Mesothelial cell of epicardium (in vitro differentiated cells): ENCODE measurements at regions not wholly inside any gene's neighbourhood (a gene's known extent, or its start where the extent isn't known, plus 50 kb on each side); places are given as distances from the start of the nearest gene placed in this dataset.
A peak's percentile ranks its signal among the peaks of the same experiment; 100 is the strongest.

Experiments used
- DNase-seq, 2 experiments: peaks; one replicate each; pipeline ENCODE4 v3.0.0; 2021; ENCODE audit warnings: low spot score in 2 of 2; ENCODE audit not compliant: unreplicated experiment in 2 of 2
- H3K27ac Mint-ChIP-seq: 2 replicates; pipeline ENCODE4 v1.8.0; 2021; ENCODE audit warnings: mixed read lengths
- H3K27me3 Mint-ChIP-seq: 2 replicates; pipeline ENCODE4 v1.8.0; 2021; ENCODE audit warnings: low read depth, mixed read lengths
- H3K36me3 Mint-ChIP-seq: 2 replicates; pipeline ENCODE4 v1.8.0; 2021; ENCODE audit warnings: mixed read lengths
- H3K4me1 Mint-ChIP-seq: 2 replicates; pipeline ENCODE4 v1.8.0; 2021; ENCODE audit warnings: mixed read lengths
- H3K4me3 Mint-ChIP-seq: 2 replicates; pipeline ENCODE4 v1.8.0; 2021; ENCODE audit warnings: mild to moderate bottlenecking, moderate library complexity, mixed read lengths
- H3K9me3 Mint-ChIP-seq: 2 replicates; pipeline ENCODE4 v1.8.0; 2021; ENCODE audit warnings: mixed read lengths
- CTCF ChIP-seq: fragments of 200-600 bp; sonication (generic); IDR thresholded peaks from one replicate; pipeline ENCODE4 v1.5.0; 2021; ENCODE audit warnings: antibody characterized with exemption; ENCODE audit not compliant: unreplicated experiment

- no peaks in the 10 kb centered on the region for H3K36me3 Mint-ChIP-seq
- H3K9me3 Mint-ChIP-seq: peaks cover 4% of the 10 kb centered on the region
- no peak for TF ChIP-seq CTCF
- H3K27ac Mint-ChIP-seq: no peak overlapping the region
- H3K4me1 Mint-ChIP-seq: peaks cover 11% of the 10 kb centered on the region
- H3K4me3 Mint-ChIP-seq: no peak overlapping the region
- peaks cover 2% of the 10 kb centered on the region for H3K27me3 Mint-ChIP-seq
- no peak for DNase-seq
Measured at GRCh38 chr1:197850918-197851317, 51.5 kb upstream of the C1orf53 start.

- Mint-ChIP-seq H3K36me3 (no peaks in the 10 kb centered on the region), H3K4me3 (no peak overlapping the region), H3K27ac (peak overlapping the region; percentile 18)
Measured at GRCh38 chr1:197850042-197850441, 52.4 kb upstream of the C1orf53 start.

GRCh38 chr1:197848350-197848749 is 54.1 kb upstream of the C1orf53 start:
- Mint-ChIP-seq H3K27me3 (peaks cover 2% of the 10 kb centered on the region), H3K4me3 (no peak overlapping the region), H3K27ac (no peak overlapping the region), H3K9me3 (no peaks in the 10 kb centered on the region), H3K4me1 (peaks cover 27% of the 10 kb centered on the region), H3K36me3 (no peaks in the 10 kb centered on the region)
- no peak for DNase-seq
- no peak for TF ChIP-seq CTCF

More at GRCh38 chr1:197850042-197850441, 52.4 kb upstream of the C1orf53 start:
- no peak for TF ChIP-seq CTCF
- peaks cover 17% of the 10 kb centered on the region for H3K4me1 Mint-ChIP-seq
- H3K27me3 Mint-ChIP-seq: peaks cover 2% of the 10 kb centered on the region
- H3K9me3 Mint-ChIP-seq: no peaks in the 10 kb centered on the region
- no peak for DNase-seq

GRCh38 chr1:197845886-197846285 is 56.5 kb upstream of the C1orf53 start:
- TF ChIP-seq CTCF: no peak
- Mint-ChIP-seq H3K27me3 (no peaks in the 10 kb centered on the region), H3K36me3 (no peaks in the 10 kb centered on the region), H3K9me3 (no peaks in the 10 kb centered on the region), H3K4me1 (peaks cover 38% of the 10 kb centered on the region), H3K27ac (no peak overlapping the region), H3K4me3 (no peak overlapping the region)
- no peak for DNase-seq

GRCh38 chr1:197844651-197845050 is 57.8 kb upstream of the C1orf53 start:
- DNase-seq: no peak
- TF ChIP-seq CTCF: no peak
- peak overlapping the region; percentile 75 for H3K27ac Mint-ChIP-seq
- H3K36me3 Mint-ChIP-seq: no peaks in the 10 kb centered on the region
- H3K4me1 Mint-ChIP-seq: peaks cover 29% of the 10 kb centered on the region
- no peaks in the 10 kb centered on the region for H3K27me3 Mint-ChIP-seq
- H3K9me3 Mint-ChIP-seq: no peaks in the 10 kb centered on the region
- H3K4me3 Mint-ChIP-seq: no peak overlapping the region

GRCh38 chr1:197843401-197843800 is 59.0 kb upstream of the C1orf53 start:
- no peak overlapping the region for H3K27ac Mint-ChIP-seq
- H3K36me3 Mint-ChIP-seq: no peaks in the 10 kb centered on the region
- H3K9me3 Mint-ChIP-seq: no peaks in the 10 kb centered on the region
- peaks cover 28% of the 10 kb centered on the region for H3K4me1 Mint-ChIP-seq
- DNase-seq: no peak
- H3K27me3 Mint-ChIP-seq: no peaks in the 10 kb centered on the region
- no peak overlapping the region for H3K4me3 Mint-ChIP-seq
- TF ChIP-seq CTCF: no peak
